ENCODE measurements at regions not wholly inside any gene's neighbourhood (a gene's known extent, or its start where the extent isn't known, plus 50 kb on each side); places are given as distances from the start of the nearest gene placed in this dataset.

- no peak for TF ChIP-seq POLR2AphosphoS5 (IDR thresholded peaks at IDR 0.05)
- no peak for TF ChIP-seq CTCF (IDR thresholded peaks at IDR 0.05; ENCODE audit: poor library complexity, severe bottlenecking)
- TF ChIP-seq EZH2 (IDR thresholded peaks at IDR 0.05; ENCODE audit: borderline replicate concordance, insufficient read depth, low read length, poor library complexity, severe bottlenecking), result no peak
These were observed 155.9 kb upstream of the TLE3 start for GRCh38 chr15:70253461-70254156.

Measured in neural cell (in vitro differentiated cells).